Prostate gland (tissue), 1 donor: ENCODE measurements at regions not wholly inside any gene's neighbourhood (a gene's known extent, or its start where the extent isn't known, plus 50 kb on each side); places are given as distances from the start of the nearest gene placed in this dataset.

ENCODE experiments used
- POLR2A ChIP-seq: fragments of 450-650 bp; IDR thresholded peaks from one replicate; pipeline ENCODE4 v1.6.1; 2016; ENCODE audit warnings: antibody characterized with exemption, mild to moderate bottlenecking
- POLR2AphosphoS5 ChIP-seq: sonication (generic); formaldehyde crosslinking; IDR thresholded peaks from one replicate; pipeline ENCODE4 v1.6.1; 2017; ENCODE audit warnings: antibody characterized with exemption

DNA sequence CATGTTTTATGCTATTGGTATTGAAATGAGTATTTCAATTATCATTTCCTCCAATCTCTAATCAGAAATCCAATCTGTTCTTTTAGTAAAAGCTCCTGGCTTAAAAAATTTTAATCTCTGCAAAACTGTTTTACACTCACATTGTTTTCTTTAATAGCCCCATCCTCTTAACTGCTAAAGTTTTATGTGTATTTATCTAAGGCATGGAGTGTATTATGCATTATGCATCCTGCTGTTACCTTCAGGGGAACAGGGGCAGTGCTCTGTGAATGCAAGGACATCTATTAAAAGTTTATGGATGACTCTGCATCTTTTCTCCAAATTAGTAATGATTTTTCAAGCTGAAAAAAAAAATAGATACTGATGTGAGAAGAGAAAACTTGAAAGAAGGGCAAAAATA lies 1261.6 kb upstream of the NXPH2 start:
- TF ChIP-seq POLR2AphosphoS5 (no peak), POLR2A (no peak)
